HepG2 (cell line): ENCODE measurements at regions not wholly inside any gene's neighbourhood (a gene's known extent, or its start where the extent isn't known, plus 50 kb on each side); places are given as distances from the start of the nearest gene placed in this dataset.

Experiments used
- BHLHE40 ChIP-seq: IDR thresholded peaks from 2 replicates; pipeline ENCODE4 v1.6.1; 2011; ENCODE audit warnings: low read length, improper control_type of control experiment
- FOXJ3 ChIP-seq: sonication (generic); formaldehyde crosslinking; IDR thresholded peaks from 2 replicates; pipeline ENCODE4 v1.4.0; 2020; ENCODE audit warnings: missing genetic modification reagents, mild to moderate bottlenecking, borderline replicate concordance
- GATAD2A ChIP-seq: IDR thresholded peaks from 2 replicates; pipeline ENCODE4 v1.6.1; 2016
- HMGA1 ChIP-seq: sonication (generic); formaldehyde crosslinking; conservative IDR thresholded peaks from 2 replicates; pipeline ENCODE4 v1.4.0; 2020; ENCODE audit warnings: missing genetic modification reagents
- MED1 ChIP-seq: sonication (generic); formaldehyde crosslinking; IDR thresholded peaks from 2 replicates; pipeline ENCODE4 v1.4.0; 2020; ENCODE audit warnings: missing genetic modification reagents
- RXRA ChIP-seq: sonication (generic); formaldehyde crosslinking; IDR thresholded peaks from 2 replicates; pipeline ENCODE4 v1.5.1; 2020; ENCODE audit warnings: missing genetic modification reagents
- STAG1 ChIP-seq: sonication (generic); formaldehyde crosslinking; IDR thresholded peaks from 2 replicates; pipeline ENCODE4 v1.4.0; 2020; ENCODE audit warnings: missing genetic modification reagents
- TGIF2 ChIP-seq: IDR thresholded peaks from 2 replicates; pipeline ENCODE4 v1.6.1; 2016; ENCODE audit warnings: control low read depth, missing compliant biosample characterization
- ZBTB7A ChIP-seq: sonication (generic); formaldehyde crosslinking; IDR thresholded peaks from 2 replicates; pipeline ENCODE4 v1.8.0; 2022; ENCODE audit warnings: mild to moderate bottlenecking, missing genetic modification reagents
- ZFP82 ChIP-seq: sonication (generic); formaldehyde crosslinking; IDR thresholded peaks from 2 replicates; pipeline ENCODE4 v1.5.1; 2020; ENCODE audit warnings: mild to moderate bottlenecking, missing genetic modification reagents, borderline replicate concordance
- ZNF274 ChIP-seq: sonication (generic); formaldehyde crosslinking; IDR thresholded peaks from 2 replicates; pipeline ENCODE4 v1.5.1; 2020; ENCODE audit warnings: mild to moderate bottlenecking, missing genetic modification reagents
- ZNF292 ChIP-seq: sonication (generic); formaldehyde crosslinking; IDR thresholded peaks from 2 replicates; pipeline ENCODE4 v1.8.1; 2022; ENCODE audit warnings: mild to moderate bottlenecking, low read depth, missing genetic modification reagents, borderline replicate concordance
- ZNF567 ChIP-seq: sonication (generic); formaldehyde crosslinking; IDR thresholded peaks from 2 replicates; pipeline ENCODE4 v1.8.1; 2023; ENCODE audit warnings: mild to moderate bottlenecking, missing genetic modification reagents, borderline replicate concordance
- ZNF841 ChIP-seq: sonication (generic); formaldehyde crosslinking; IDR thresholded peaks from 2 replicates; pipeline ENCODE4 v1.8.1; 2023; ENCODE audit warnings: missing genetic modification reagents, borderline replicate concordance
- TF ChIP-seq, protein P1 (sequence below): sonication (generic); formaldehyde crosslinking; IDR thresholded peaks from 2 replicates; pipeline ENCODE4 v1.4.0; 2020; ENCODE audit warnings: missing genetic modification reagents, borderline replicate concordance
- TF ChIP-seq, protein P2 (sequence below): sonication (generic); formaldehyde crosslinking; IDR thresholded peaks from 2 replicates; pipeline ENCODE4 v1.4.0; 2020; ENCODE audit warnings: missing genetic modification reagents
- TF ChIP-seq, protein P3 (sequence below): sonication (generic); formaldehyde crosslinking; IDR thresholded peaks from 2 replicates; pipeline ENCODE4 v1.5.0; 2020; ENCODE audit warnings: missing genetic modification reagents
- TF ChIP-seq, protein P4 (sequence below): IDR thresholded peaks from 2 replicates; pipeline ENCODE4 v1.4.0; 2020; ENCODE audit warnings: mild to moderate bottlenecking, missing genetic modification reagents

DNA sequence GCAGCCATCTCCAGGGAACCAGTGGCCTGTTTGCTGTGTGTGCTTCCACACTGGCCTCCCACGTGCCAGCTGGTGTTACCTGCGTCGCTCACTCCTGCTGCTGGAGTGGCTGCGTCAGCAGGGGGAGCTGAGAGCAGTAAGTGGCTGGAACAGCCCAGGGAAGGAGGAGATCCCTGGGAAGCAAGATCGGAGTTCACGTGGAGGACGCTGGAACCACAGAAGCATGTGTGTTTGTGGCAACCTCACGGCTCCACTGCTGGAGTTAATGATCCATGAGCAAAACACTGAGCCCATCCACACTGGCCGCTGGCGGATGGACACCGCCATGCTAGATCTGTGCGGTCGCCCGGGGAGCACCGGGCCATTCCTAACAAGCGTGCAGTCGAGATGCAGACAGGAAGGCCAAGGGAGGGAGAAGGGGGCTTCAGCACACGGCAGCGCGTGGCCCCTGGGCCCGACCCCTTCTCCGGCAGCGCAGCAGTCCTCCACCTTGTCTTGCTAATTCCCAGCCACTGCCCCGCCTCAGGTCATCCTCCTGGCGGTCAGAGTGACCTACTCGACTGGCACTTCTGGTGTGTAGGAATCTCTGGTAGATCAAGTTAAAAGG, 68.5 kb upstream of the EEPD1 start (continued):
- TF ChIP-seq, protein P1, sequence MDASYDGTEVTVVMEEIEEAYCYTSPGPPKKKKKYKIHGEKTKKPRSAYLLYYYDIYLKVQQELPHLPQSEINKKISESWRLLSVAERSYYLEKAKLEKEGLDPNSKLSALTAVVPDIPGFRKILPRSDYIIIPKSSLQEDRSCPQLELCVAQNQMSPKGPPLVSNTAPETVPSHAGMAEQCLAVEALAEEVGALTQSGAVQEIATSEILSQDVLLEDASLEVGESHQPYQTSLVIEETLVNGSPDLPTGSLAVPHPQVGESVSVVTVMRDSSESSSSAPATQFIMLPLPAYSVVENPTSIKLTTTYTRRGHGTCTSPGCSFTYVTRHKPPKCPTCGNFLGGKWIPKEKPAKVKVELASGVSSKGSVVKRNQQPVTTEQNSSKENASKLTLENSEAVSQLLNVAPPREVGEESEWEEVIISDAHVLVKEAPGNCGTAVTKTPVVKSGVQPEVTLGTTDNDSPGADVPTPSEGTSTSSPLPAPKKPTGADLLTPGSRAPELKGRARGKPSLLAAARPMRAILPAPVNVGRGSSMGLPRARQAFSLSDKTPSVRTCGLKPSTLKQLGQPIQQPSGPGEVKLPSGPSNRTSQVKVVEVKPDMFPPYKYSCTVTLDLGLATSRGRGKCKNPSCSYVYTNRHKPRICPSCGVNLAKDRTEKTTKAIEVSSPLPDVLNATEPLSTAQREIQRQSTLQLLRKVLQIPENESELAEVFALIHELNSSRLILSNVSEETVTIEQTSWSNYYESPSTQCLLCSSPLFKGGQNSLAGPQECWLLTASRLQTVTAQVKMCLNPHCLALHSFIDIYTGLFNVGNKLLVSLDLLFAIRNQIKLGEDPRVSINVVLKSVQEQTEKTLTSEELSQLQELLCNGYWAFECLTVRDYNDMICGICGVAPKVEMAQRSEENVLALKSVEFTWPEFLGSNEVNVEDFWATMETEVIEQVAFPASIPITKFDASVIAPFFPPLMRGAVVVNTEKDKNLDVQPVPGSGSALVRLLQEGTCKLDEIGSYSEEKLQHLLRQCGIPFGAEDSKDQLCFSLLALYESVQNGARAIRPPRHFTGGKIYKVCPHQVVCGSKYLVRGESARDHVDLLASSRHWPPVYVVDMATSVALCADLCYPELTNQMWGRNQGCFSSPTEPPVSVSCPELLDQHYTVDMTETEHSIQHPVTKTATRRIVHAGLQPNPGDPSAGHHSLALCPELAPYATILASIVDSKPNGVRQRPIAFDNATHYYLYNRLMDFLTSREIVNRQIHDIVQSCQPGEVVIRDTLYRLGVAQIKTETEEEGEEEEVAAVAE (CRISPR knock-in tag) = peak; percentile 25; the same call in 1 of the 2 replicates
- TF ChIP-seq BHLHE40 (peak; percentile 81), ZNF274 (CRISPR knock-in tag) (0 out of 2 replicates have a peak, but pooled peaks have one; percentile 28), TGIF2 (CRISPR knock-in tag) (0 out of 2 replicates have a peak, but pooled peaks have one; percentile 36), ZNF841 (CRISPR knock-in tag) (no peak), ZBTB7A (CRISPR knock-in tag) (no peak; the same call in 1 of the 2 replicates), MED1 (CRISPR knock-in tag) (0 out of 2 replicates have a peak, but pooled peaks have one; percentile 22), STAG1 (CRISPR knock-in tag) (peak; percentile 90), HMGA1 (CRISPR knock-in tag) (no peak), ZFP82 (CRISPR knock-in tag) (no peak), RXRA (peak; percentile 49; the same call in 1 of the 2 replicates), ZNF567 (CRISPR knock-in tag) (0 out of 2 replicates have a peak, but pooled peaks have one; percentile 34), ZNF292 (CRISPR knock-in tag) (peak; percentile 54; the same call in 1 of the 2 replicates), FOXJ3 (CRISPR knock-in tag) (no peak), GATAD2A (CRISPR knock-in tag) (peak; percentile 76)
- TF ChIP-seq, protein P2, sequence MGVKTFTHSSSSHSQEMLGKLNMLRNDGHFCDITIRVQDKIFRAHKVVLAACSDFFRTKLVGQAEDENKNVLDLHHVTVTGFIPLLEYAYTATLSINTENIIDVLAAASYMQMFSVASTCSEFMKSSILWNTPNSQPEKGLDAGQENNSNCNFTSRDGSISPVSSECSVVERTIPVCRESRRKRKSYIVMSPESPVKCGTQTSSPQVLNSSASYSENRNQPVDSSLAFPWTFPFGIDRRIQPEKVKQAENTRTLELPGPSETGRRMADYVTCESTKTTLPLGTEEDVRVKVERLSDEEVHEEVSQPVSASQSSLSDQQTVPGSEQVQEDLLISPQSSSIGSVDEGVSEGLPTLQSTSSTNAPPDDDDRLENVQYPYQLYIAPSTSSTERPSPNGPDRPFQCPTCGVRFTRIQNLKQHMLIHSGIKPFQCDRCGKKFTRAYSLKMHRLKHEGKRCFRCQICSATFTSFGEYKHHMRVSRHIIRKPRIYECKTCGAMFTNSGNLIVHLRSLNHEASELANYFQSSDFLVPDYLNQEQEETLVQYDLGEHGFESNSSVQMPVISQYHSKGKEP (CRISPR knock-in tag) = 0 out of 2 replicates have a peak, but pooled peaks have one; percentile 19
- TF ChIP-seq, protein P3, sequence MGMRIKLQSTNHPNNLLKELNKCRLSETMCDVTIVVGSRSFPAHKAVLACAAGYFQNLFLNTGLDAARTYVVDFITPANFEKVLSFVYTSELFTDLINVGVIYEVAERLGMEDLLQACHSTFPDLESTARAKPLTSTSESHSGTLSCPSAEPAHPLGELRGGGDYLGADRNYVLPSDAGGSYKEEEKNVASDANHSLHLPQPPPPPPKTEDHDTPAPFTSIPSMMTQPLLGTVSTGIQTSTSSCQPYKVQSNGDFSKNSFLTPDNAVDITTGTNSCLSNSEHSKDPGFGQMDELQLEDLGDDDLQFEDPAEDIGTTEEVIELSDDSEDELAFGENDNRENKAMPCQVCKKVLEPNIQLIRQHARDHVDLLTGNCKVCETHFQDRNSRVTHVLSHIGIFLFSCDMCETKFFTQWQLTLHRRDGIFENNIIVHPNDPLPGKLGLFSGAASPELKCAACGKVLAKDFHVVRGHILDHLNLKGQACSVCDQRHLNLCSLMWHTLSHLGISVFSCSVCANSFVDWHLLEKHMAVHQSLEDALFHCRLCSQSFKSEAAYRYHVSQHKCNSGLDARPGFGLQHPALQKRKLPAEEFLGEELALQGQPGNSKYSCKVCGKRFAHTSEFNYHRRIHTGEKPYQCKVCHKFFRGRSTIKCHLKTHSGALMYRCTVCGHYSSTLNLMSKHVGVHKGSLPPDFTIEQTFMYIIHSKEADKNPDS (CRISPR knock-in tag) = no peak
- TF ChIP-seq, protein P4, sequence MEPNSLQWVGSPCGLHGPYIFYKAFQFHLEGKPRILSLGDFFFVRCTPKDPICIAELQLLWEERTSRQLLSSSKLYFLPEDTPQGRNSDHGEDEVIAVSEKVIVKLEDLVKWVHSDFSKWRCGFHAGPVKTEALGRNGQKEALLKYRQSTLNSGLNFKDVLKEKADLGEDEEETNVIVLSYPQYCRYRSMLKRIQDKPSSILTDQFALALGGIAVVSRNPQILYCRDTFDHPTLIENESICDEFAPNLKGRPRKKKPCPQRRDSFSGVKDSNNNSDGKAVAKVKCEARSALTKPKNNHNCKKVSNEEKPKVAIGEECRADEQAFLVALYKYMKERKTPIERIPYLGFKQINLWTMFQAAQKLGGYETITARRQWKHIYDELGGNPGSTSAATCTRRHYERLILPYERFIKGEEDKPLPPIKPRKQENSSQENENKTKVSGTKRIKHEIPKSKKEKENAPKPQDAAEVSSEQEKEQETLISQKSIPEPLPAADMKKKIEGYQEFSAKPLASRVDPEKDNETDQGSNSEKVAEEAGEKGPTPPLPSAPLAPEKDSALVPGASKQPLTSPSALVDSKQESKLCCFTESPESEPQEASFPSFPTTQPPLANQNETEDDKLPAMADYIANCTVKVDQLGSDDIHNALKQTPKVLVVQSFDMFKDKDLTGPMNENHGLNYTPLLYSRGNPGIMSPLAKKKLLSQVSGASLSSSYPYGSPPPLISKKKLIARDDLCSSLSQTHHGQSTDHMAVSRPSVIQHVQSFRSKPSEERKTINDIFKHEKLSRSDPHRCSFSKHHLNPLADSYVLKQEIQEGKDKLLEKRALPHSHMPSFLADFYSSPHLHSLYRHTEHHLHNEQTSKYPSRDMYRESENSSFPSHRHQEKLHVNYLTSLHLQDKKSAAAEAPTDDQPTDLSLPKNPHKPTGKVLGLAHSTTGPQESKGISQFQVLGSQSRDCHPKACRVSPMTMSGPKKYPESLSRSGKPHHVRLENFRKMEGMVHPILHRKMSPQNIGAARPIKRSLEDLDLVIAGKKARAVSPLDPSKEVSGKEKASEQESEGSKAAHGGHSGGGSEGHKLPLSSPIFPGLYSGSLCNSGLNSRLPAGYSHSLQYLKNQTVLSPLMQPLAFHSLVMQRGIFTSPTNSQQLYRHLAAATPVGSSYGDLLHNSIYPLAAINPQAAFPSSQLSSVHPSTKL = peak; percentile 62
